Stimulated activated CD4-positive, alpha-beta T cell treated with anti-CD3 and anti-CD28 coated beads, Interleukin-4, amount 100 ng/mL, for 24 hours (primary cell): ENCODE measurements at regions not wholly inside any gene's neighbourhood (a gene's known extent, or its start where the extent isn't known, plus 50 kb on each side); places are given as distances from the start of the nearest gene placed in this dataset.
"Not testable (repeated sequence)": the region's sequence is repeated elsewhere in the genome, so short reads cannot be mapped to it uniquely, and the experiment has no call there.

Experiments
- DNase-seq: peaks from one replicate; pipeline ENCODE4 v3.0.0-alpha.2; 2020

DNA sequence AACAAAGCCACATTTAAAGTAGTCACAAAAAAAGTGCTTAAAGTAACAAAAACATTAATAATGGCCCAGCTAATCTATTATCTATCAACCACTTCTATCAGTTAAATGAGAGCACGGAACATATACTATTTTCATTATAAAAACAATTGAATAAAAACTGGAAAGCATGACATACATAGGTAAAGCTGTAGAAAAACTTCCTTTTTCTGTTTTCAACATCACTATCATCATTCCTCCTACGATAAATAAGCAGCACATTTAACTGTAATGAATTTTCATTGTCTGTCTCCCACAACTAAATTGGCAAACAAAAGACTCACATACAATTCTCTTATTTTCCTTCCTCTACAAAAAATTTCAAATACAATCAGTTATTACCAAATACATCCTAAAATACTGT lies 96.4 kb upstream of the DPH5 start:
- DNase-seq, result no peak

DNA sequence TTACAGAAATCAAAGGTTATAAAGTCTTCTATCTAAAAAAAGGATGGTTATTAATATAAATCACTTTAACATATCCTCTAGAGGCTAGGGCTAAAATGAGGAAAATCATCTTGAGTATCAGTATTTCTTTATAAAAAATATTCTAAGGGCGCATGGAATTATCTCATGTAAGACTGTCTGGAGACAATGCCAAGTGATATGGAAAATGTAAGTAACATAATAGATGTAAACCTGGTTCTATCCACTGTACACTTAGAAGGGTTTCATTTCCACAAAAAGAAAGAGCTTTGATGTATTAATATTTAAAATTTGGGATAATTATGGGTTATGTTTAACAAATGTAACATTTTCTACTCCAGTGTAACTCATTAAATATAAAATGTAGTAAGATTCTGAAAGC lies 95.9 kb upstream of the DPH5 start:
- DNase-seq, result no peak

- DNase-seq, result no peak
Measured at GRCh38 chr1:101120868-101121267, 95.3 kb upstream of the DPH5 start.

DNA sequence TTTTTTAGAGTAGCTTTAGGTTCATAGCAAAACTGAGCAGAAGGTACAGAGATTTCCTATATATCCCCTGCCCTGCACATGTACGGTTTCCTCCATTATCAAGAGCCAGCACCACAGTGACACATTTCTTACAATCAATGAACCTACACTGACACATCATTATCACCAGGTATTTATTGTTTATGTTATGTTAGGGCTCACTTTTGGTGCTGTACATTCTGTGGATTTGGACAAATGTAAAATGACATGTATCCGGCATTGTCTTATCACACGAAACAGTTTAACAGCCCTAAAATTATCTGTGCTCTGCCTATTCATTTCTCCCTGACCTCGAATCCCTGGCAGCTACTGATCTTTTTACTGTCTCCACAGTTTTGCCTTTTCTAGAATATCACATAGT lies 93.7 kb upstream of the DPH5 start:
- no peak for DNase-seq

GRCh38 chr1:101116006-101116405 lies 90.4 kb upstream of the DPH5 start:
- no peak for DNase-seq

GRCh38 chr1:101115112-101115511 lies 89.5 kb upstream of the DPH5 start:
- no peak for DNase-seq

GRCh38 chr1:101114128-101114527 lies 88.5 kb upstream of the DPH5 start:
- DNase-seq, result not testable (repeated sequence)

GRCh38 chr1:101112051-101112780 lies 86.6 kb upstream of the DPH5 start:
- peak; percentile 62 for DNase-seq

DNA sequence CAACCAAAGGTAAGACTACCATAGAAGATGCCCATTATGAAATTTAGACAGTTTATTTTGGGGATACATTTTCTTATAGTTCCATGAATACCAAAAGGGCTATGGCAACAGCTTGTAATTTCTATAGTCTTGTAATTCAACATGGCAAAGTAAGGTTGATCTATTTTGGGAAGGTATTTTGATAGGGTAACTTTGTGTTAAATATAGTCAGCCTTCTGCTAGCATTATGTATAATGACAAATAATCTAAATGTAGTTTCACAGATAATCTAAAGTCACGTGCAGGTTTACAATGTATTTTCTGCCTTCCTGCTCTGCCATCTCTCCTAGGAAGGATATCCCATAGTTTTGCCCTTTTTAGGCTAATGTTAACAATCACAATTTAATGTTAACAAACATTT lies 85.9 kb upstream of the DPH5 start:
- no peak for DNase-seq

- DNase-seq, result no peak
Measured at GRCh38 chr1:101109791-101110190, 84.2 kb upstream of the DPH5 start.

GRCh38 chr1:101108111-101108500 lies 82.5 kb upstream of the DPH5 start:
- peak; percentile 21 for DNase-seq

GRCh38 chr1:101107496-101108110 lies 82.0 kb upstream of the DPH5 start:
- no peak for DNase-seq

DNA sequence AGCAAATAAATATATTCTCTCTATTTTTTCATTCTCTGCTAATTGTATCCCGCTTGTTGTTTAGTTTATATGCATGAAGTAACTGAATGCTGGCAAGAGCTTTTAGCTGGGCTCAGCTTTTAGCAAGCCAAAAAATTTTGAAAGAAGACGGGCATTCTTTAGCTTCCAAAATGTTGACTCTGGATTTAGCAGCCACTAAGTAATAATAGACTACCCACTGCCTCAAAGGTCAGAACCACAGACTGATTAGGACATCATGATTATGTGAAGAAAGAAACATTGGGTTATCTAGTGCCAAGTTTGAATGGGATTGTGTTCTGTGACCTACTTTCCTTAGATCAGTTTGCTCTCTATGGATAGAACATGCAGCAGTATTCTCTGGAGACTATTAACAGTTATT lies 80.3 kb upstream of the DPH5 start:
- no peak for DNase-seq

DNA sequence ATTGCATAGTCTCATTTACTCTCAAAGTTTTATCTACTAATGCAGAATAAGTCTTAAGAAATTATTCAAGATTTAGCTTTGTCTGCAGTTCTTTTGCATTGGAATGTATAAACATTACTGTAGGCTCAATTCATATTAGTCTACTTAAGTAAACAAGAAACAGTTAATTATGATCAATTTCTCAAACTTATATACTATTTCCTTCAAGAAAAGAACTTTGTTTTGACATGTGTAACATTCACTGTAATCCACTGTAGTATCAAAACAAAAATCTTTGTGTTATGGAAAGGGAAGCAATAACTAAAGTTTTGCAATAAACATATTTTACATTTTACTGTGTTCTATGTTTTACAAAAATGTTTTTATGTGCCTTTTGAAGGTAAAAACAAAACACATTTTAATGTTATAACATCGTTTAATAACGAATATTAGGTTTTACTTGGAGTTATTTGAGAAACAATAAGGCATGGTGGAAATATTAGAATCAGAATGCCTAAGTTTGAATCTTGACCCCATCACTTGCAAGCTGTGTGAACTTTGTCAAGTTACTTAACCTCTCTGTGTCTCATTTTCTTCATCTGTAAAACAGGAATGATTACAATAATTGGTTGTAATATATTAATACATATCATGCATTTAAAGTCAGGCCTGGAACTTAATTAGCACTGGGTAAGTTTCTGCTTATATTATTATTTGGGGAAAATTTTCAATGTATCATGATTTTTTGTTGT lies 77.0 kb upstream of the DPH5 start:
- DNase-seq, result no peak

DNA sequence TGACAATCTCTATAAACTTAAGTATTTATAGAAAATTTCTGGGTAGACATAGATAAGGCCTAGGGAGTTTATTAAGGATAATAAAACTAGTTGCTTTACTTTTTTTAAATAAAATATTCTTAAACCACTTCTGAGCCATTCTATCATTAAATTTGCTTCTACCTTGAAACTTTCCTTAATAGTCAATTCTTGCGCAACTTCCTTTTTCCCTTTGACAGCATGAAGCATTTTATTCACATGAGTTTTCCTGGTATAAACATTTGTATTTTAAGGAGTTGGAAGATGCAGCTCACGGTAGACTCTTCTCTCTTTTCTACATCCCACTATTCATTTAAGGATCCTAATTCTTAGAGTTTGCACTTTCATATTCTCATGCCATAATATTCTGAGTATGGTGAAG lies 75.8 kb upstream of the DPH5 start:
- DNase-seq, result no peak

DNA sequence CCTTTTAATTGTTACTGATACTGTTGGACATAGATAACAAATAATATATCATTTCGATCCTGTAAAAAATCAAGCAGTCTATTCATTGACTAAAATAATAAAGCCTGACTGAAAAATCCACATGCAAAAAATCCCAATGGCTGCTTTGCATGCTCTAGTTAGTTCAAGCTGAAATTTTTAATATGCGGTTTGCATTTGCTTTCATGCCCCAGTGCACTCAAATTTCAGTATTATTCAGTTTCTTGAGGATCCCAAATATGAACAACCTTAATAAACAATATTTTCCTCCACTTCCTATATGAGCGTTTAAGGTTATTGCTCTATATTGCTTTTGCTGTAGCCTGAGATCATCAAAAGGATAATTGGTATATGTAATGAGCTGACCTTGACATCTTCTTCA lies 75.1 kb upstream of the DPH5 start:
- no peak for DNase-seq

- DNase-seq, result no peak
Measured at GRCh38 chr1:101098907-101099306, 73.3 kb upstream of the DPH5 start.

DNA sequence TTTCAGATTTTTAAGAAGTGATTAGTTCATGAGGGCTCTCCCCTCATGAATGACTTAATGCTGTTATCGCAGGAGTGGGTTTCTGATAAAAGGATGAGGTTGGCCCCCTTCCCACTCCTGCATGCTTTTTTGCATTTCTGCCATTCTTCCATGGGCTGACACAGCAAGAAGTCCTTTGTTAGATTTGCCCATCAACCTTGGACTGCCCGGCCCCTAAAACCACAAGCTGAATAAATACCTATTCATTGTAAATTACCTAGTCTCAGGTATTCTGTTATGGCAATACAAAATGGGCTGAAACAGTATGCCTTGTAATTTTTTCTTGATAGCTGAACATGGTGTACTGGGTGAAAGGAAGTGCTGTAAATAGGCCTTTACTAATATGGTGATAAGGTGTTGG lies 72.7 kb upstream of the DPH5 start:
- no peak for DNase-seq

DNA sequence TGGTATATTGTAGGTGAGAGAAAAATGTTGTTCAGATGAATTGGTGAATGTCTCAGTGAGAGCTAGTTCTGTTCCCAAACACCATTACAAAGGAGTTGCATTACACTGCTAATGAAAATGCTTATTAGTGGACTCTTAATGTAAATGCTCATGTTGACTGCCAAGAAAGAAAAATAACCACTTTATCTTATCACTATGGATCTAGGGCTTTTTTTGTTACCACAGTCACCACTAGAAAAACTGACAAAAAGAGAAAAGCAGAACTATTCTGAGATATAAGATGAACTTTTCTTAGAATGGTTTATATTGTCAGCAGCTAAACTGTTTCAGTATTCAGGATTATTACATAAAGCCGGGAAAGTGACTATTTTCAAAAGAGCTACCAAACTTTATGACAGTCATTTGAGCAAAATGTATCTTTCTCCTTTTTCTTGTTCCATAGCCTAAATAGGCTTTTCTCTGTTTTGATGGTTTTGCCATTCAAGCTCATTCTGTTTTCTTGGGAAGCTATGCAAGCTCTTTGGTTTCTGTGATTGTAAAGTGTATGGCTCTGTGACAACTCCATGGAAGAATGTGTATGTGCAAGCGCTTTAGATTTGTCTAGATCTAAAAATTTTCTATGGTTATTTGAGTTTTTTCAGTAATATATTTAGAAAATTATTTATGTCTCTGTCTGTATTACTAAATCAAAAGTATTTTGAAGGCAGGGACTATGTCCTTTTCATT lies 64.2 kb upstream of the DPH5 start:
- DNase-seq, result no peak

DNA sequence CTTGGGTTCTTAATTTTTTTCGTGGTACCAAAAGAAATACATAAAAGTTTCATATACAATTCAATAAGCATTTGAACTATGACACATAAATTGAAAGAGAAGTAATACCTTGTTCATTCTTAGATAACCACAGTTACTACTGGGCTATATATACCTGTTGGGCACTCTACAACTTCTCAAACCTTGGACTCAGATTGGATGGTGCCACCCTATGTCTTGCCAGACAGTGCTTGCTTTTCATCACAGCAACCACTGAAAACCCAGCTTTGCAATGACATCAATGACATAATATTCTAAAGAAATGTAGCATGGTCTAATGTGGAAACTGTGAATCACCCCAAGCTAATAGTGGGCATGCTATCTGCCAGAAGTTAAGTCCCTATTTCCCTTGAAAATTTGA lies 62.8 kb upstream of the DPH5 start:
- DNase-seq, result peak; percentile 15

GRCh38 chr1:101086783-101087182 lies 61.2 kb upstream of the DPH5 start:
- no peak for DNase-seq

GRCh38 chr1:101081496-101082488 lies 56.2 kb upstream of the DPH5 start:
- DNase-seq, result peak; percentile 41
